Activated CD8-positive, alpha-beta T cell treated with anti-CD3 and anti-CD28 coated beads for 36 hours (primary cell): ENCODE measurements at regions not wholly inside any gene's neighbourhood (a gene's known extent, or its start where the extent isn't known, plus 50 kb on each side); places are given as distances from the start of the nearest gene placed in this dataset.
"Not testable (repeated sequence)": the region's sequence is repeated elsewhere in the genome, so short reads cannot be mapped to it uniquely, and the experiment has no call there.

Source experiments
- ATAC-seq: fragments of 200-7000 bp; cut with Tn5 transposase; one replicate; pipeline ENCODE4 v1.10.0; 2021; ENCODE audit warnings: mild to moderate bottlenecking, moderate library complexity
- CTCF ChIA-PET: fragments of 350-600 bp; sonication (Branson Sonifier 250); formaldehyde crosslinking; loops from one replicate; lab custom pipeline; 2021; ENCODE audit warnings: antibody characterized with exemption; lab: Charles Lee
- POLR2A ChIA-PET: fragments of 350-600 bp; sonication (Branson Sonifier 250); formaldehyde crosslinking; loops from one replicate; lab custom pipeline; 2021; ENCODE audit warnings: antibody characterized with exemption; lab: Charles Lee
- DNase-seq: peaks from one replicate; pipeline ENCODE4 v3.0.0-alpha.2; 2020
- H3K27ac Mint-ChIP-seq: one replicate; pipeline ENCODE4 v1.8.0; 2021; ENCODE audit warnings: mild to moderate bottlenecking, mixed read lengths
- H3K27me3 Mint-ChIP-seq: one replicate; pipeline ENCODE4 v1.8.0; 2021; ENCODE audit warnings: mixed read lengths
- H3K36me3 Mint-ChIP-seq: one replicate; pipeline ENCODE4 v1.8.0; 2021; ENCODE audit warnings: low read depth, mixed read lengths
- H3K4me1 Mint-ChIP-seq: one replicate; pipeline ENCODE4 v1.8.0; 2021; ENCODE audit warnings: low read depth, mixed read lengths
- H3K4me3 Mint-ChIP-seq: one replicate; pipeline ENCODE4 v1.8.0; 2021; ENCODE audit warnings: mild to moderate bottlenecking, moderate library complexity, mixed read lengths
- H3K9me3 Mint-ChIP-seq: one replicate; pipeline ENCODE4 v1.8.0; 2021; ENCODE audit warnings: mixed read lengths
- intact Hi-C: fragments of 100-400 bp; cut with micrococcal nuclease; formaldehyde crosslinking; loops from one replicate; pipeline ENCODE4 v1.10.0; 2022
- TF ChIP-seq, protein P1 (sequence below): fragments of 200-600 bp; IDR thresholded peaks from one replicate; pipeline ENCODE4 v1.8.0; 2022; ENCODE audit warnings: antibody characterized with exemption, mild to moderate bottlenecking

DNA sequence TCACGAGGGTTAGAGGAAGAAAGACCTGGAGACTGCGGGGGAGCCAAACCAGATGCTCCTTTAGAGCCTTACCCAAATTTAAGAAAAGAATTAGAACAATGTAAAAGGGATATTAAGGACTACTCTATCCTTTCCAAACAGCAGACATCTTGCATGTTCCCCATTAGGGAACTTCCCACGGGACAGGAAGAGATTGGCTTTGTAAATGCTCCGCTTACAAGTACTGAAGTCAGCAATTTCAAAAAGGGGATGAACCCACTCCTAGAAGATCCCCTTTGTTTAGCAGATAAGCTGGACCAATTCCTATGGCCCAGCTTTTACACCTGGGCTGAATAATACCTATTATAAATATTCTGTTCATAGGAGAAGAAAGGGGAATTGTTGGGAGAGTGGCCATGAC, 74.2 kb downstream of the APOBEC1 start:
- DNase-seq (no peak), ATAC-seq (no peak)
- Mint-ChIP-seq H3K4me1 (peaks cover 2% of the 10 kb centered on the region), H3K36me3 (no peaks in the 10 kb centered on the region), H3K27ac (no peak overlapping the region), H3K4me3 (no peak overlapping the region), H3K27me3 (peaks cover 8% of the 10 kb centered on the region), H3K9me3 (no peaks in the 10 kb centered on the region)
- intact Hi-C loops, result no loop called here
- ChIA-PET POLR2A (no interaction called here), CTCF (no interaction called here)
- TF ChIP-seq, protein P1, sequence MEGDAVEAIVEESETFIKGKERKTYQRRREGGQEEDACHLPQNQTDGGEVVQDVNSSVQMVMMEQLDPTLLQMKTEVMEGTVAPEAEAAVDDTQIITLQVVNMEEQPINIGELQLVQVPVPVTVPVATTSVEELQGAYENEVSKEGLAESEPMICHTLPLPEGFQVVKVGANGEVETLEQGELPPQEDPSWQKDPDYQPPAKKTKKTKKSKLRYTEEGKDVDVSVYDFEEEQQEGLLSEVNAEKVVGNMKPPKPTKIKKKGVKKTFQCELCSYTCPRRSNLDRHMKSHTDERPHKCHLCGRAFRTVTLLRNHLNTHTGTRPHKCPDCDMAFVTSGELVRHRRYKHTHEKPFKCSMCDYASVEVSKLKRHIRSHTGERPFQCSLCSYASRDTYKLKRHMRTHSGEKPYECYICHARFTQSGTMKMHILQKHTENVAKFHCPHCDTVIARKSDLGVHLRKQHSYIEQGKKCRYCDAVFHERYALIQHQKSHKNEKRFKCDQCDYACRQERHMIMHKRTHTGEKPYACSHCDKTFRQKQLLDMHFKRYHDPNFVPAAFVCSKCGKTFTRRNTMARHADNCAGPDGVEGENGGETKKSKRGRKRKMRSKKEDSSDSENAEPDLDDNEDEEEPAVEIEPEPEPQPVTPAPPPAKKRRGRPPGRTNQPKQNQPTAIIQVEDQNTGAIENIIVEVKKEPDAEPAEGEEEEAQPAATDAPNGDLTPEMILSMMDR, result no peak

DNA sequence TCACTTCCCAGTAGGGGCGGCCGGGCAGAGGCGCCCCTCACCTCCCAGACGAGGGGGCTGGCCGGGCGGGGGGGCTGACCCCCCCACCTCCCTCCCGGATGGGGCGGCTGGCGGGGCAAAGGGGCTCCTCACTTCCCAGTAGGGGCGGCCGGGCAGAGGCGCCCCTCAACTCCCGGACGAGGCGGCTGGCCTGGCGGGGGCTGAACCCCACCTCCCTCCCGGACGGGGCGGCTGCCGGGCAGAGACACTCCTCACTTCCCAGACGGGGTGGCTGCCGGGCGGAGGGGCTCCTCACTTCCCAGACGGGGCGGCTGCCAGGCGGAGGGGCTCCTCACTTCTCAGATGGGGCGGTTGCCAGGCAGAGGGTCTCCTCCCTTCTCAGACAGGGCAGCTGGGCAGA, 75.6 kb downstream of the APOBEC1 start:
- ATAC-seq, H3K4me3 Mint-ChIP-seq, H3K9me3 Mint-ChIP-seq, H3K27me3 Mint-ChIP-seq, intact Hi-C loops, H3K27ac Mint-ChIP-seq, CTCF ChIA-PET, DNase-seq, H3K4me1 Mint-ChIP-seq, H3K36me3 Mint-ChIP-seq, POLR2A ChIA-PET: not testable (repeated sequence)

DNA sequence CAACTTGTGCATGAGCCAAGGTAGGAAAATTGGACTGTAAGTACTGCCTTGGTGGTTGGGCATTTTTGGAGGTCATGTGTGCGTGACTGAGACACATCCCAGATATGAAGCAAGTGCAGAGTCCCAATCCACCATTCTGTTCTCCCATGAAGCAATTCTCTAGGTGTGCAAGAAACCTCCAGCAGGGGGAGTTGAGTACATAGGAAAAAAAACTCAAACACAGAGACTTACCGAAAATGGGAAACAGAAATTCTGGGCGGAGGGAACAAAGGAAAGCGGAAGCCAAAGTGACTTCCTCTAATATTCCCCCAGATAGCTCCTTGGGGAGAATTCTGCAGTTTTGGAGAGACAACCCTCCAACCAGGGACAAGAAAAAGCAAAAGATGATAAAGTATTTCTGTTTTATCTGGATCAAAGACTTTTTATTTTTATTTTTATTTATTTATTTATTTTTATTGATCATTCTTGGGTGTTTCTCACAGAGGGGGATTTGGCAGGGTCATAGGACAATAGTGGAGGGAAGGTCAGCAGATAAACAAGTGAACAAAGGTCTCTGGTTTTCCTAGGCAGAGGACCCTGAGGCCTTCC, 76.9 kb downstream of the APOBEC1 start:
- H3K9me3 Mint-ChIP-seq, POLR2A ChIA-PET, H3K4me3 Mint-ChIP-seq, H3K4me1 Mint-ChIP-seq, H3K36me3 Mint-ChIP-seq, H3K27ac Mint-ChIP-seq: not testable (repeated sequence)
- H3K27me3 Mint-ChIP-seq, result peaks cover 21% of the 10 kb centered on the region
- CTCF ChIA-PET, result interaction anchor here (1.2 to 2.5 kb wide), 4 partner anchors 20 to 54 kb away, joined by 4 to 12 read pairs (median 8); no protein-coding TSS in a partner anchor
- TF ChIP-seq, protein P1, result peak; percentile 68
- ATAC-seq, result peak; percentile 58
- intact Hi-C loops, result loop anchor here (2.0 kb wide), 1 partner anchor 48 kb away; no protein-coding TSS in a partner anchor
- peak; percentile 71 for DNase-seq

DNA sequence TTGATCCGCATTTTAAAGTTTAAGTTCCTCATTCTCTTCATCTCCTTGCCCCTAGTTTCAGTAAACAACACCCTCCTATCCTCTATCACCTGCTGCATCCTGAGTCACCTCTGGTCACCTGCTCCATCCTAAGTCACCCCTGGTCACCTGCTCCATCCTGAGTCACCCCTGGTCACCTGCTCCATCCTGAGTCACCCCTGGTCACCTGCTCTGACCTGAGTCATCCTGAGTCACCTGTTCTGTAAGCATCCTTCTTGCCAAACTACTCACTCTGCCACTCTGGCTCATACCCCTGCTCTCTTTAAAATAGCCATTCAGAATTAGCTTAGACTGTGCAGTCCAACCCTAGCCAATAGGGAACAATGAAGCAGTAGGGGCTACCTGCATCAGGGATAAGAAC, 80.6 kb upstream of the CD163 start:
- intact Hi-C loops, POLR2A ChIA-PET, H3K4me3 Mint-ChIP-seq, H3K36me3 Mint-ChIP-seq, H3K4me1 Mint-ChIP-seq, H3K27ac Mint-ChIP-seq: not testable (repeated sequence)
- DNase-seq (peak; percentile 27), ATAC-seq (peak; percentile 55)
- peaks cover 24% of the 10 kb centered on the region for H3K27me3 Mint-ChIP-seq
- CTCF ChIA-PET, result interaction anchor here (1.3 to 1.9 kb wide), 2 partner anchors 54 to 58 kb away, joined by 4 to 5 read pairs; no protein-coding TSS in a partner anchor
- H3K9me3 Mint-ChIP-seq, result peaks cover 13% of the 10 kb centered on the region

DNA sequence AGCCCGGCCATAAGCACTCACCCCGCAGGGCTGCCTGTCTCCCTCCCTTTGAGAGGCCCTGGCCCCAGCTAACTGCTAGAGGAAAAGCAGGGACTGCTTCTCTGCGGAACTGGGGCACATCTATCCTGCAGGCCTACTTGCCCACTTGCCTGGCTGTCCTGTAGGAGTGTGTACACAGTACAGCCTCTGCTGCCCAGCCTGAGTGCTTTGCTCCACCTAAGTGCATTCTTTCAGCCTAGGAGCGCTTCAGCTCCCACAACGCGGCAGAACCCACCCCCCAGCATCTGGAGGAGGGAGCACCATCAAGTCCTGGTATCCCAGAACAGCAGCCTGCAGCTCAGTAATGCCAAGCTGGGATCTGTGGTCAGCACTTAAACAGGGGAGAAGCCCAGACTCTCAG, 79.9 kb upstream of the CD163 start:
- ChIA-PET CTCF (interaction anchor here (1.3 to 1.9 kb wide), 2 partner anchors 54 to 59 kb away, joined by 4 to 5 read pairs; no protein-coding TSS in a partner anchor), POLR2A (no interaction called here)
- no peak for DNase-seq
- H3K4me1 Mint-ChIP-seq, result peaks cover 7% of the 10 kb centered on the region
- H3K27ac Mint-ChIP-seq, result no peak overlapping the region
- ATAC-seq, result no peak
- H3K4me3 Mint-ChIP-seq, result no peak overlapping the region
- peaks cover 24% of the 10 kb centered on the region for H3K27me3 Mint-ChIP-seq
- peaks cover 19% of the 10 kb centered on the region for H3K9me3 Mint-ChIP-seq
- TF ChIP-seq, protein P1, result no peak
- intact Hi-C loops, result no loop called here
- H3K36me3 Mint-ChIP-seq, result no peaks in the 10 kb centered on the region

DNA sequence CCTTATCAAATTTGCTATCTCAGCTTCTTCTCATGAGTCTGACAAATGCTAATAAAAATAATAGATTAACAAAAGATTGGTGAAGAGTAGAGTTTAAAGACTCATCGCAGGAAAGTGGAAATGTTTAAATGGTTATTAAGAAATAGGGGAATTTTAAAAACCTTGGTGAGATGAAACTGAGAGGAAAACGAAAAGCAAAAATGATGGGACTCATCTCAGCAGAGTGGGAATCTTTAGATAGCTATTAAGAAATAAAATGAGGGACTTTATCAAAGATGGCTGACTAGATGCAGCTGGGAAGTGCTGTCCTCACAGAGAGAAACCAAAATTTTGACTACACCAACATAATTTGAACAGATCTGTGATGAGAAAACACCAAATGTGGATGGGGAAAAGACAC, 79.2 kb upstream of the CD163 start:
- ATAC-seq (no peak), DNase-seq (no peak)
- intact Hi-C loops, result no loop called here
- Mint-ChIP-seq H3K27me3 (peaks cover 22% of the 10 kb centered on the region), H3K4me3 (no peak overlapping the region), H3K36me3 (no peaks in the 10 kb centered on the region), H3K9me3 (peaks cover 23% of the 10 kb centered on the region), H3K27ac (no peak overlapping the region), H3K4me1 (peaks cover 7% of the 10 kb centered on the region)
- ChIA-PET CTCF (interaction anchor here (1.3 to 1.9 kb wide), 2 partner anchors 55 to 59 kb away, joined by 4 to 5 read pairs; no protein-coding TSS in a partner anchor), POLR2A (interaction anchor here (1.3 kb wide), 1 partner anchor 58 kb away, joined by 3 read pairs; no protein-coding TSS in a partner anchor)
- TF ChIP-seq, protein P1, result no peak
